ENCODE measurements at regions not wholly inside any gene's neighbourhood (a gene's known extent, or its start where the extent isn't known, plus 50 kb on each side); places are given as distances from the start of the nearest gene placed in this dataset.

DNA sequence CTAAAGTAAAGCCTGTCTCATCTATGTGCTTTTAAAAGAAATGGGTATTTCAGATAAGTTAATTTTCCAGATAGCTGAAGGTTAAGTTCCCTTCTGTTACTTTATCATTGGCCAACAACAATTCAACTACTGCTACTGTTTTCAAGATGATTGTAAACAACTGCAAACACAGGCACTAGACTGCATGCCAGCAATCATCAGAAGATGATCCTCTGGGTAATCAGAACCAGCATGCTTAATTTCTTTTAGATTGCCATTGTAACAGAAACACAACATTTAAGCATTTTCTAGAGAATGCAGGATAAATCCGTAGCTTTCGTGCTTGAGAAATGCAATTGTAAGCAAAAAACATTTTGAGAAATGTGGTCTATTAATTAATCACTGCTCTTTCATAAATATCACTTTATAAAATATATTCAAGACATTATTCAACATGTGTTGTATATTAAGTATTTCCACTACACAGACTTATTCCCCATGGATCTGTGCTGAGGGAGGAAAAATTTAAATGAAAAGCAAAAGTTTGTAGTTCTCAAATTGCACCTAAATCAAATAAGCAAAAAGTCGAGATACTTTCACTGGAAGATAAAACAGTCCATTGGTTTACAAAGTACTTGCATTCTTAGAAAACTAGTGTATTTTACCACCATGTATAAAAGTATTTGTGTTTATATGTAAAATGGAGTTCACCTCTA, 133.7 kb downstream of the ATL2 start:
- no peak for TF ChIP-seq EZH2 (IDR thresholded peaks at IDR 0.05; ENCODE audit: borderline replicate concordance)
- TF ChIP-seq, protein P1, sequence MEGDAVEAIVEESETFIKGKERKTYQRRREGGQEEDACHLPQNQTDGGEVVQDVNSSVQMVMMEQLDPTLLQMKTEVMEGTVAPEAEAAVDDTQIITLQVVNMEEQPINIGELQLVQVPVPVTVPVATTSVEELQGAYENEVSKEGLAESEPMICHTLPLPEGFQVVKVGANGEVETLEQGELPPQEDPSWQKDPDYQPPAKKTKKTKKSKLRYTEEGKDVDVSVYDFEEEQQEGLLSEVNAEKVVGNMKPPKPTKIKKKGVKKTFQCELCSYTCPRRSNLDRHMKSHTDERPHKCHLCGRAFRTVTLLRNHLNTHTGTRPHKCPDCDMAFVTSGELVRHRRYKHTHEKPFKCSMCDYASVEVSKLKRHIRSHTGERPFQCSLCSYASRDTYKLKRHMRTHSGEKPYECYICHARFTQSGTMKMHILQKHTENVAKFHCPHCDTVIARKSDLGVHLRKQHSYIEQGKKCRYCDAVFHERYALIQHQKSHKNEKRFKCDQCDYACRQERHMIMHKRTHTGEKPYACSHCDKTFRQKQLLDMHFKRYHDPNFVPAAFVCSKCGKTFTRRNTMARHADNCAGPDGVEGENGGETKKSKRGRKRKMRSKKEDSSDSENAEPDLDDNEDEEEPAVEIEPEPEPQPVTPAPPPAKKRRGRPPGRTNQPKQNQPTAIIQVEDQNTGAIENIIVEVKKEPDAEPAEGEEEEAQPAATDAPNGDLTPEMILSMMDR (IDR thresholded peaks at IDR 0.05; ENCODE audit: poor library complexity), result no peak
- TF ChIP-seq EZH2phosphoT487 (IDR thresholded peaks at IDR 0.05; ENCODE audit: low read depth, severe bottlenecking, unreplicated experiment), result no peak
